ENCODE measurements at regions not wholly inside any gene's neighbourhood (a gene's known extent, or its start where the extent isn't known, plus 50 kb on each side); places are given as distances from the start of the nearest gene placed in this dataset.

DNA sequence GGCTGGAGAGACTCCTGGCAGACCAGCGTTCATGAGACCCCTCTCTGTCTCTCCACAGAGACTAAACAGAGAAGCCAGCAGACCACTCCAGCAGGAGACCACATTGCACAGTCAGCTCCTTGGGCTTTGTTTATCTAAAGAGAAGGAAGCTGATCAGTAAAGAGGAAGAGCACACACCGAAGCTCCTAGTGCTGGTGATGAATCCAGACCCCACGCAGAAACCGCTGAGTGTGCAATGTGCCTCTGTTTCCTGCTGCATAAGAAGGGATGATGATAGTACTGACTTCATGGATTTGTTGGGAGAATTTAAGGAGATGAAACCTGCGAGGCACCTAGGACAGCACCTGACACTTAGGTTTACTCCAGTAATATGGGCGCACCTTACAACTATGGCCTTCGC lies 544.1 kb upstream of the ID2 start:
- intact Hi-C loops (cut with micrococcal nuclease; ENCODE audit: unreplicated experiment), result no loop called here
- POLR2A ChIA-PET (ENCODE audit: low non-redundant PET), result no interaction called here
- Histone ChIP-seq H3K9me3 (ENCODE audit: low read depth, low read length, poor library complexity, severe bottlenecking) (no peaks in the 10 kb centered on the region), H3K27me3 (replicated peaks; ENCODE audit: insufficient read depth, low read depth, low read length, poor library complexity) (no peaks in the 10 kb centered on the region), H3K27ac (ENCODE audit: low read depth, low read length, poor library complexity, severe bottlenecking) (no peak overlapping the region), H3K36me3 (ENCODE audit: insufficient read depth, low read length, poor library complexity, severe bottlenecking) (no peaks in the 10 kb centered on the region), H3K4me3 (ENCODE audit: low read depth, low read length, poor library complexity, severe bottlenecking) (no peak overlapping the region), H3K4me1 (ENCODE audit: insufficient read depth, low read length, poor library complexity, severe bottlenecking) (peaks cover 29% of the 10 kb centered on the region)
- DNase-seq (ENCODE audit: low spot score), result no peak
- no TSS peak for BruUV-seq (replicated peaks)
- CTCF ChIA-PET, result no interaction called here
- no peak for TF ChIP-seq EZH2 (IDR thresholded peaks at IDR 0.05; ENCODE audit: borderline replicate concordance, low read depth, low read length, poor library complexity, severe bottlenecking)
- TF ChIP-seq, protein P1, sequence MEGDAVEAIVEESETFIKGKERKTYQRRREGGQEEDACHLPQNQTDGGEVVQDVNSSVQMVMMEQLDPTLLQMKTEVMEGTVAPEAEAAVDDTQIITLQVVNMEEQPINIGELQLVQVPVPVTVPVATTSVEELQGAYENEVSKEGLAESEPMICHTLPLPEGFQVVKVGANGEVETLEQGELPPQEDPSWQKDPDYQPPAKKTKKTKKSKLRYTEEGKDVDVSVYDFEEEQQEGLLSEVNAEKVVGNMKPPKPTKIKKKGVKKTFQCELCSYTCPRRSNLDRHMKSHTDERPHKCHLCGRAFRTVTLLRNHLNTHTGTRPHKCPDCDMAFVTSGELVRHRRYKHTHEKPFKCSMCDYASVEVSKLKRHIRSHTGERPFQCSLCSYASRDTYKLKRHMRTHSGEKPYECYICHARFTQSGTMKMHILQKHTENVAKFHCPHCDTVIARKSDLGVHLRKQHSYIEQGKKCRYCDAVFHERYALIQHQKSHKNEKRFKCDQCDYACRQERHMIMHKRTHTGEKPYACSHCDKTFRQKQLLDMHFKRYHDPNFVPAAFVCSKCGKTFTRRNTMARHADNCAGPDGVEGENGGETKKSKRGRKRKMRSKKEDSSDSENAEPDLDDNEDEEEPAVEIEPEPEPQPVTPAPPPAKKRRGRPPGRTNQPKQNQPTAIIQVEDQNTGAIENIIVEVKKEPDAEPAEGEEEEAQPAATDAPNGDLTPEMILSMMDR (conservative IDR thresholded peaks at IDR 0.05; ENCODE audit: low read depth, low read length), result no peak

- no TSS peak for BruUV-seq (replicated peaks)
- TF ChIP-seq EZH2 (IDR thresholded peaks at IDR 0.05; ENCODE audit: borderline replicate concordance, low read depth, low read length, poor library complexity, severe bottlenecking), result no peak
- TF ChIP-seq, protein P1 (conservative IDR thresholded peaks at IDR 0.05; ENCODE audit: low read depth, low read length), result no peak
Measured at GRCh38 chr2:8138525-8138922, 543.3 kb upstream of the ID2 start.

DNA sequence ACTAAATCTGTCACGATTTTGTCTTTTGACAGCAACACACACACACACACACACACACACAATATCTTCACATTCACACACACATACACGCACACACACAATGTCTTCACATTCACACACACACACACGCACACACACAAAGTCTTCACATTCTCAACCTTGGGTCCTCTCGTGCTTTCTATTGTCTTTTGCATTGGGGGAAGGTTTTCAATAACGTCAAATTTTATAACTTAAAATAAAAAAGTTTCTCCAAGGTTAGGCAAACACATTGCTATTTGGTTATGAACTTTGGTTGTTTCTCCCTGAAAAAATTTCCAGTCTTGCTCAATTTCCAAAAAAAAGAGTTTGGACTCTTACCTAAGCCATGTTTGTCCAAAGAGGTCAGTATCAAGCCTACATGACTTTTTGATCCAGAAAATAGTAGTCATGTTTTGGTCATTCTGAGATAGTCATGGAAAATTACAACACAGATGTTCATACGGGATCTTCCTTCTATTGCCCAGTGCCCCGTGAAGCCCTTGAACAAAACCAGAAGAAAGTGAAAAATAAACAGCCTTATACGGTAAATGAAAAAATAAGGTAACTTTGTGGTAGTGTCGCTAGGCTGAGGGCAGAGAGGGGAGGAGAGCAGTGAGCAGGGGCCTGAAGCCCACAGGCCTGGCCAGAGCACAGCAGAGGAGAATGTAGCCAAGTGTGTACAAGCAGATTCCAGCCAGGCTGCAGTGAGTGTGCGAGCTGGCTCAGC lies 542.8 kb upstream of the ID2 start:
- no peaks in the 10 kb centered on the region for H3K27me3 ChIP-seq (replicated peaks; ENCODE audit: insufficient read depth, low read depth, low read length, poor library complexity)
- no peaks in the 10 kb centered on the region for H3K36me3 ChIP-seq (ENCODE audit: insufficient read depth, low read length, poor library complexity, severe bottlenecking)
- intact Hi-C loops (cut with micrococcal nuclease; ENCODE audit: unreplicated experiment), result no loop called here
- no TSS peak for BruUV-seq (replicated peaks)
- H3K4me3 ChIP-seq (ENCODE audit: low read depth, low read length, poor library complexity, severe bottlenecking), result no peak overlapping the region
- TF ChIP-seq EZH2 (IDR thresholded peaks at IDR 0.05; ENCODE audit: borderline replicate concordance, low read depth, low read length, poor library complexity, severe bottlenecking), result no peak
- TF ChIP-seq, protein P1 (conservative IDR thresholded peaks at IDR 0.05; ENCODE audit: low read depth, low read length), result no peak
- no peak for DNase-seq (ENCODE audit: low spot score)
- H3K4me1 ChIP-seq (ENCODE audit: insufficient read depth, low read length, poor library complexity, severe bottlenecking), result peaks cover 19% of the 10 kb centered on the region
- no peaks in the 10 kb centered on the region for H3K9me3 ChIP-seq (ENCODE audit: low read depth, low read length, poor library complexity, severe bottlenecking)
- H3K27ac ChIP-seq (ENCODE audit: low read depth, low read length, poor library complexity, severe bottlenecking), result no peak overlapping the region
- ChIA-PET POLR2A (ENCODE audit: low non-redundant PET) (no interaction called here), CTCF (no interaction called here)

More at GRCh38 chr2:8138525-8138922, 543.3 kb upstream of the ID2 start:
- H3K4me3 ChIP-seq (ENCODE audit: low read depth, low read length, poor library complexity, severe bottlenecking), result no peak overlapping the region
- H3K4me1 ChIP-seq (ENCODE audit: insufficient read depth, low read length, poor library complexity, severe bottlenecking), result peaks cover 25% of the 10 kb centered on the region
- POLR2A ChIA-PET (ENCODE audit: low non-redundant PET), result no interaction called here
- H3K27me3 ChIP-seq (replicated peaks; ENCODE audit: insufficient read depth, low read depth, low read length, poor library complexity), result no peaks in the 10 kb centered on the region
- H3K9me3 ChIP-seq (ENCODE audit: low read depth, low read length, poor library complexity, severe bottlenecking), result no peaks in the 10 kb centered on the region
- CTCF ChIA-PET, result no interaction called here
- H3K36me3 ChIP-seq (ENCODE audit: insufficient read depth, low read length, poor library complexity, severe bottlenecking), result no peaks in the 10 kb centered on the region
- no peak overlapping the region for H3K27ac ChIP-seq (ENCODE audit: low read depth, low read length, poor library complexity, severe bottlenecking)
- intact Hi-C loops (cut with micrococcal nuclease; ENCODE audit: unreplicated experiment), result no loop called here
- DNase-seq (ENCODE audit: low spot score), result no peak
